Type B pancreatic cell (in vitro differentiated cells): ENCODE measurements at regions not wholly inside any gene's neighbourhood (a gene's known extent, or its start where the extent isn't known, plus 50 kb on each side); places are given as distances from the start of the nearest gene placed in this dataset.

Experiments
- DNase-seq: peaks from one replicate; pipeline ENCODE4 v3.0.0; 2021; ENCODE audit warnings: mixed read lengths; ENCODE audit not compliant: unreplicated experiment; ENCODE audit errors: extremely low spot score
- H3K27ac Mint-ChIP-seq: 2 replicates; pipeline ENCODE4 v1.8.0; 2021; ENCODE audit warnings: mild to moderate bottlenecking, mixed read lengths
- H3K27me3 Mint-ChIP-seq: 2 replicates; pipeline ENCODE4 v1.8.0; 2021; ENCODE audit warnings: mixed read lengths
- H3K36me3 Mint-ChIP-seq: 2 replicates; pipeline ENCODE4 v1.8.0; 2021; ENCODE audit warnings: mixed read lengths
- H3K4me1 Mint-ChIP-seq: one replicate; pipeline ENCODE4 v1.8.0; 2021; ENCODE audit warnings: mixed read lengths; ENCODE audit not compliant: unreplicated experiment
- H3K4me3 Mint-ChIP-seq: 2 replicates; pipeline ENCODE4 v1.8.0; 2021; ENCODE audit warnings: mild to moderate bottlenecking, mixed read lengths
- H3K9me3 Mint-ChIP-seq: 2 replicates; pipeline ENCODE4 v1.8.0; 2021; ENCODE audit warnings: mixed read lengths
- TF ChIP-seq, protein P1 (sequence below): fragments of 200-600 bp; sonication (generic); conservative IDR thresholded peaks from 2 replicates; pipeline ENCODE4 v1.5.0; 2021; ENCODE audit warnings: antibody characterized with exemption, mild to moderate bottlenecking

DNA sequence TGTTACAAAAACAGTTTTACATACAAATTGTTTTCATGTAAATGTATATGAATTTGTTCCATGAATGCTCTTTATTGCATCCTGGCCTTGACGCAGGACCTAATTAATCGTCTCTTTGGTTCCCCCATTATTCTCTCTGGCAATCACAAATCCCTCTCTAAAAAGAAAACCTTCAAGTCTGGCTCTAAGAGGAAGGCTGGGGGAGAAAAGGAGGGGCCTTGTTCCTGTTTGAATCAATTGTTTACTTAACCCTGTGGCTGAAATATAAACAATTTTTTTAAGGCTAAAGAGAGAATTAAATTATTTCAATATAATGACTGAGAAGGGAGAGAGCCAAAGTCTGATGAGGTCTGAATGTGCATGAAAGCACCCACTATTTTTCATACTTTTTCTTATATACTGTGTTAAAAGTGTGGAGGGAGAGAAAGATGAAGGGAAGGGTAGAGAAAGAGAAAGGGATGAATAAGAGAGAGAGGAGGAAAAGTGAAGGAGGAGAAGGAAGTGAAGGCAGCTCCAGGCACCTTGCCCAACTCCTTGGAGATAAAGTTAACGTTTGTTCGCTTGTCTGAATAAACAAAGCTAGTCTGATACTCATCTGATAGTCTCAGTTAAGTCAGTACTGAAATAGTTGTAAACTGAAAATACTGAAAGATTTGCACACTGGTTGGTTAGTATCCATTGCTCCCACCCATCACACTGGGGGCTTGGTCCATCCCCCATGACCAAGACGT, 116.4 kb upstream of the SPDL1 start:
- H3K4me3 Mint-ChIP-seq: no peak overlapping the region
- no peaks in the 10 kb centered on the region for H3K36me3 Mint-ChIP-seq
- no peak overlapping the region for H3K27ac Mint-ChIP-seq
- H3K9me3 Mint-ChIP-seq: no peaks in the 10 kb centered on the region
- TF ChIP-seq, protein P1, sequence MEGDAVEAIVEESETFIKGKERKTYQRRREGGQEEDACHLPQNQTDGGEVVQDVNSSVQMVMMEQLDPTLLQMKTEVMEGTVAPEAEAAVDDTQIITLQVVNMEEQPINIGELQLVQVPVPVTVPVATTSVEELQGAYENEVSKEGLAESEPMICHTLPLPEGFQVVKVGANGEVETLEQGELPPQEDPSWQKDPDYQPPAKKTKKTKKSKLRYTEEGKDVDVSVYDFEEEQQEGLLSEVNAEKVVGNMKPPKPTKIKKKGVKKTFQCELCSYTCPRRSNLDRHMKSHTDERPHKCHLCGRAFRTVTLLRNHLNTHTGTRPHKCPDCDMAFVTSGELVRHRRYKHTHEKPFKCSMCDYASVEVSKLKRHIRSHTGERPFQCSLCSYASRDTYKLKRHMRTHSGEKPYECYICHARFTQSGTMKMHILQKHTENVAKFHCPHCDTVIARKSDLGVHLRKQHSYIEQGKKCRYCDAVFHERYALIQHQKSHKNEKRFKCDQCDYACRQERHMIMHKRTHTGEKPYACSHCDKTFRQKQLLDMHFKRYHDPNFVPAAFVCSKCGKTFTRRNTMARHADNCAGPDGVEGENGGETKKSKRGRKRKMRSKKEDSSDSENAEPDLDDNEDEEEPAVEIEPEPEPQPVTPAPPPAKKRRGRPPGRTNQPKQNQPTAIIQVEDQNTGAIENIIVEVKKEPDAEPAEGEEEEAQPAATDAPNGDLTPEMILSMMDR: no peak
- DNase-seq: no peak
- H3K4me1 Mint-ChIP-seq: no peaks in the 10 kb centered on the region
- H3K27me3 Mint-ChIP-seq: peaks cover 14% of the 10 kb centered on the region

DNA sequence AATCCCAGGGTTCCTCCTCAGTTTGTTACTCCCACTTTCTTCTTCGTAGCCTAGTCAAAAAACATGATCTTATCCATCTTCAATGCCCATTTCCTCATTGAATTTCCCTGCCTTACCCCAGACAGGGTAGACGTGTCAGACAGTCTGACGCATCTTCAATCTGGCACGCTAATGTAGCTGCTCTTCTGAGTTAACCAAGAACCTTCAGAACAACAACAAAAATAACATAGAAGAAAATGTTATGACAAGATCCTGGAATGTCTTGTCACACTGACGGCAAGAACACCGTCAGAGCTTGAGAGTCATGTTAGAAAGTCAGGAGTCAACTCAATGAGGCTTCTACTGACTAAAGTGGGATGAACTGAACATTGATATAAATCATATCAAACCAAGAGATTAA, 122.7 kb upstream of the SPDL1 start:
- Mint-ChIP-seq H3K9me3 (no peaks in the 10 kb centered on the region), H3K36me3 (no peaks in the 10 kb centered on the region), H3K27me3 (peaks cover 3% of the 10 kb centered on the region), H3K4me3 (no peak overlapping the region), H3K4me1 (peaks cover 17% of the 10 kb centered on the region), H3K27ac (no peak overlapping the region)
- TF ChIP-seq, protein P1: no peak
- no peak for DNase-seq

DNA sequence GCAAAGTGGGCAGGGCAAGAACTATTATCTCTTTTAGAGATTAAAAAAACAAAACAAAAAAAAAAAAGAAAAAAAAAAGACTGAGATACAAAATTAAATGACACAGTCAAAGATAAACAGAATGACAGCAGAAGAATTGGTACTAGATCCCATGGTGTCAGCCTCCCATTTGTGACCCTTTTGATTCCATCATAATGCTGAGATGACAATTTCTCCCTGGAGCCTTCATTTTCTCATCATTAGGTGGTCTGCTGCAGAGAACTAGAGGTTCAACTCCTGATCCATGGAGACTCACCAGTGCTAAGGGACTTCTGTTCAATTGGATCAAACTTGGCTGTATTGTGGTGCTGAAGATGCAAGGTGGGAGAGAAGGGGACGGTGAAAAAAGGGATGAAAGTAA, 123.5 kb upstream of the SPDL1 start:
- peaks cover 3% of the 10 kb centered on the region for H3K27me3 Mint-ChIP-seq
- peaks cover under 1% of the 10 kb centered on the region for H3K9me3 Mint-ChIP-seq
- TF ChIP-seq, protein P1: no peak
- DNase-seq: no peak
- no peak overlapping the region for H3K27ac Mint-ChIP-seq
- no peak overlapping the region for H3K4me3 Mint-ChIP-seq
- peaks cover 17% of the 10 kb centered on the region for H3K4me1 Mint-ChIP-seq
- no peaks in the 10 kb centered on the region for H3K36me3 Mint-ChIP-seq

DNA sequence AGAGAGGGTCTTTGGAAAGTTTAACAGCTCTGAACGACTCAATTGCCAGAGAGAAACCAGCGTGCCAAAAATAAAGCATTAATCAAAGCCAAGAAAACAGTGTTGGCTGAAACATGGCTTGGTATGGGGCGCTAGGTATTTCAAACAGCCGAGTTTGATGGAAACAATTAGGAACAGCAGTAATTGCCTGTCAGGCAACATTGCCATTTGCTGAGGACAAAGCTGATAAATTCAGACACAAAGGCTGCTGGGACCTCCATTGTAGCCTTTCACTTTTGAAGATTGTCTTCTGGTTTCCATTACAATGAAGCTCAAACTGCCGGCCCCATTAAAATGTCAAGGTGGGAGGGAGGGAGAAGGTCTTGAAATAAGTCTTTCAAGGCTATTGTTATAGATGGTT, 125.4 kb upstream of the SPDL1 start:
- Mint-ChIP-seq H3K4me3 (no peak overlapping the region), H3K27ac (no peak overlapping the region), H3K9me3 (peaks cover 7% of the 10 kb centered on the region), H3K36me3 (no peaks in the 10 kb centered on the region), H3K4me1 (peaks cover 17% of the 10 kb centered on the region), H3K27me3 (peaks cover 3% of the 10 kb centered on the region)
- DNase-seq: no peak
- TF ChIP-seq, protein P1: no peak

DNA sequence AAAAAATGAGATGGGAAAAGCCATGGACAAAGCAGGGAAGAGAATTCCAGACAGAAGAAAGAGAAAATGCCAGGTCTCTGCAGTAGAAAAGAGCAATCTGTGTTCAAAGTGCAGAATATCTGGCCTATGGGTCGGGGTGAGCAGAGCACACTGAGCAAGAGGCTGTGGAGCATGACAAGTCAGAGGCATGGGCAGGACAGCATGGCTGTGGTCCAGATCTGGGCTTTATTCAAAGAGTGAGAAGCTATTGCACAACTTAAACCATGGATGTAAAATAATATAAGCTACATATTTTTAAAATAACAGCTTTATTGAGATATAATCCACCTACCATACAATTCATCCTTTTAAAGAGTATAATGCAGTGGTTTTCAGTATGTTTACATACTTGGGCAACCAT, 133.1 kb upstream of the SPDL1 start:
- TF ChIP-seq, protein P1: no peak
- DNase-seq: no peak
- H3K27me3 Mint-ChIP-seq: peaks cover 3% of the 10 kb centered on the region
- H3K4me1 Mint-ChIP-seq: no peaks in the 10 kb centered on the region
- no peak overlapping the region for H3K27ac Mint-ChIP-seq
- H3K9me3 Mint-ChIP-seq: peaks cover 7% of the 10 kb centered on the region
- H3K36me3 Mint-ChIP-seq: no peaks in the 10 kb centered on the region
- H3K4me3 Mint-ChIP-seq: no peak overlapping the region
